Left ventricle myocardium inferior (tissue), 1 donor: ENCODE measurements at regions not wholly inside any gene's neighbourhood (a gene's known extent, or its start where the extent isn't known, plus 50 kb on each side); places are given as distances from the start of the nearest gene placed in this dataset.

Experiments
- DNase-seq: peaks from one replicate; pipeline ENCODE4 v3.0.0-alpha.2; 2020
- H3K27ac ChIP-seq: fragments of 200-600 bp; replicated peaks from 2 replicates; pipeline ENCODE4 v1.8.0; 2021
- H3K27me3 ChIP-seq: fragments of 200-600 bp; 2 replicates; pipeline ENCODE4 v1.8.0; 2021; ENCODE audit warnings: low read depth
- H3K36me3 ChIP-seq: fragments of 200-600 bp; 2 replicates; pipeline ENCODE4 v1.8.0; 2021
- H3K4me1 ChIP-seq: fragments of 200-600 bp; 2 replicates; pipeline ENCODE4 v1.8.0; 2021
- H3K4me3 ChIP-seq: fragments of 200-600 bp; 2 replicates; pipeline ENCODE4 v1.8.0; 2021; ENCODE audit warnings: mild to moderate bottlenecking, moderate library complexity
- H3K9me3 ChIP-seq: fragments of 200-600 bp; replicated peaks from 2 replicates; pipeline ENCODE4 v1.8.0; 2021
- intact Hi-C: fragments of 100-400 bp; cut with micrococcal nuclease; formaldehyde crosslinking; loops from one replicate; pipeline ENCODE4 v1.11.0; 2022
- TF ChIP-seq, protein P1 (sequence below): fragments of 200-600 bp; IDR thresholded peaks from 2 replicates; pipeline ENCODE4 v1.8.0; 2021; ENCODE audit warnings: antibody characterized with exemption, mild to moderate bottlenecking, borderline replicate concordance
- donor health status: DM: no; HTN: yes; CAD: no; lungs with severe emphysema.

DNA sequence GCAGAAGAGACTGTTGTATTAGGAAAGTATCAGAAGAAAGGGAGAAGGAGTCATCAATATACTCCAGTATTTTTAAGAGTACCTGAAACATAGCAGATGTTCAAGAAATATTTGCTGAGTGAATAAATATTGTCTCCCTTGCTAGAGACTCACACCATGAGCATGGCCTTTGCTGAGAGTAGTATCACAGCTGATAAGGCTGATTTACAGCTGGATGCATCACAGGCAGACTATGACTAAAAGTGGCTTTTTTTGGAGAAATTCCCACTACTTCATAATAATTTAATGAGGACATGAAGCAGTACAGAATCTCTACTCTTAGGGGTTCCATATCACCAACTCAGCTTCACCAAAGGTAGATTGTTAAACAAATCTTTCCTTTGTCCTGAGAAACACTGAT is 373.3 kb downstream of the RBM43 start:
- Histone ChIP-seq H3K27ac (no peak overlapping the region), H3K36me3 (no peaks in the 10 kb centered on the region), H3K9me3 (no peaks in the 10 kb centered on the region), H3K4me1 (no peaks in the 10 kb centered on the region), H3K4me3 (no peak overlapping the region), H3K27me3 (no peaks in the 10 kb centered on the region)
- TF ChIP-seq, protein P1, sequence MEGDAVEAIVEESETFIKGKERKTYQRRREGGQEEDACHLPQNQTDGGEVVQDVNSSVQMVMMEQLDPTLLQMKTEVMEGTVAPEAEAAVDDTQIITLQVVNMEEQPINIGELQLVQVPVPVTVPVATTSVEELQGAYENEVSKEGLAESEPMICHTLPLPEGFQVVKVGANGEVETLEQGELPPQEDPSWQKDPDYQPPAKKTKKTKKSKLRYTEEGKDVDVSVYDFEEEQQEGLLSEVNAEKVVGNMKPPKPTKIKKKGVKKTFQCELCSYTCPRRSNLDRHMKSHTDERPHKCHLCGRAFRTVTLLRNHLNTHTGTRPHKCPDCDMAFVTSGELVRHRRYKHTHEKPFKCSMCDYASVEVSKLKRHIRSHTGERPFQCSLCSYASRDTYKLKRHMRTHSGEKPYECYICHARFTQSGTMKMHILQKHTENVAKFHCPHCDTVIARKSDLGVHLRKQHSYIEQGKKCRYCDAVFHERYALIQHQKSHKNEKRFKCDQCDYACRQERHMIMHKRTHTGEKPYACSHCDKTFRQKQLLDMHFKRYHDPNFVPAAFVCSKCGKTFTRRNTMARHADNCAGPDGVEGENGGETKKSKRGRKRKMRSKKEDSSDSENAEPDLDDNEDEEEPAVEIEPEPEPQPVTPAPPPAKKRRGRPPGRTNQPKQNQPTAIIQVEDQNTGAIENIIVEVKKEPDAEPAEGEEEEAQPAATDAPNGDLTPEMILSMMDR = no peak
- intact Hi-C loops = no loop called here
- no peak for DNase-seq

GRCh38 chr2:150887926-150888325 is 373.7 kb downstream of the RBM43 start:
- Histone ChIP-seq H3K36me3 (no peaks in the 10 kb centered on the region), H3K4me3 (no peak overlapping the region), H3K27me3 (no peaks in the 10 kb centered on the region), H3K9me3 (no peaks in the 10 kb centered on the region), H3K27ac (no peak overlapping the region), H3K4me1 (no peaks in the 10 kb centered on the region)
- TF ChIP-seq, protein P1 = no peak
- DNase-seq = no peak
- intact Hi-C loops = no loop called here

- intact Hi-C loops = no loop called here
- Histone ChIP-seq H3K27me3 (no peaks in the 10 kb centered on the region), H3K4me3 (no peak overlapping the region), H3K36me3 (no peaks in the 10 kb centered on the region), H3K4me1 (no peaks in the 10 kb centered on the region), H3K27ac (no peak overlapping the region), H3K9me3 (no peaks in the 10 kb centered on the region)
- DNase-seq = no peak
- TF ChIP-seq, protein P1 = no peak
Observed at GRCh38 chr2:150885774-150886386, 375.8 kb downstream of the RBM43 start.

DNA sequence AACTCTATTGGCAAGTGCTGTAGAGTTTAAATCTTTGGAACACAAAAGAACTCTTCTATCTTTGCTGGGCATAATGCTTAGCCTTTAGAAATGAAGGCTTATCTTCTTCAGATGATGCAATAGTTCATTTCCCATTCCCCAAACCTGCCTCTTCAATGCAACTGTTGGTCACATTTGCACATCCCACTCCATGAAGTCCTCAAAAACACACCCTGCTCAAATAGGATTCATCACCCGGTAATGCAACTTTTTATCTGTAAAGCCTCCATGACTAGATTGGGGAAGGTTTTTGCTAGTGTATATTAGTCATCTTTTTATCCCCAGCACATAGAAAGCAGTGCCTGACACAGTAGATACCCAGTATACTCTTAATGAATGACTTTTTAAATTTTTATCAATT is 376.4 kb downstream of the RBM43 start:
- intact Hi-C loops = no loop called here
- Histone ChIP-seq H3K36me3 (no peaks in the 10 kb centered on the region), H3K27me3 (no peaks in the 10 kb centered on the region), H3K4me1 (no peaks in the 10 kb centered on the region), H3K27ac (no peak overlapping the region), H3K9me3 (no peaks in the 10 kb centered on the region), H3K4me3 (no peak overlapping the region)
- no peak for DNase-seq
- TF ChIP-seq, protein P1 = no peak

DNA sequence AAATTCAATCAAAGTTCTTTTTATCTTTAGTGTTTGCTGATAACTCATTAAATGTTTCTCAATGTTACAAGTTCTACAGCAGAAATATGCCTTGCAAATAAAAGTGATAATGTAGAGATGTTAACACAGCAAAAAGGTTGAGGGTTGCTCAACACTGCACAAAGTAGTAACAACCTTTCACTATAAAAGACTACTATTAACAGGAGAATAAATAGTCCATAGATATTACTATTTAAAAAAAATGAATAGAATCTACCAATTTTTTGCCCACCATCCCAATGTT is 378.1 kb downstream of the RBM43 start:
- Histone ChIP-seq H3K4me3 (no peak overlapping the region), H3K27ac (no peak overlapping the region), H3K36me3 (no peaks in the 10 kb centered on the region), H3K4me1 (no peaks in the 10 kb centered on the region), H3K27me3 (no peaks in the 10 kb centered on the region), H3K9me3 (no peaks in the 10 kb centered on the region)
- no peak for DNase-seq
- TF ChIP-seq, protein P1 = no peak
- intact Hi-C loops = no loop called here
